ENCODE measurements at regions not wholly inside any gene's neighbourhood (a gene's known extent, or its start where the extent isn't known, plus 50 kb on each side); places are given as distances from the start of the nearest gene placed in this dataset.

DNA sequence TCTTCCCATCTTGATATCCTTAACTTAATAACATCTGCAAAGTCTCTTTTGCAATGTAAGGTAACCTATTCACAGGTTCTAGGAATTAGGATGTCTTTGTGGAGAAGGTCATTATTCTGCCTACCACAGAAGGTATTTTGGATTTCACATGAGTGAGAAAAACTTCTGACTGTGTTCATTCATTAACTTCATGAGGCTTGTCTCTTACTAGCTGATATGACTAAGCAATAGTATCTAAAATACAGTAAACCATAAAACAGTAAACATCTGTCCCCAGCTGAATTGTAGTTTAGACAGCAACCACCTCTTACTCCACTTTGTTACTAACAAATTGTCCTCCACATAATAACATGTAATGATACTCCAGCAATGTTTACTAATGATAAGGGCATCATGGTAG, 198.1 kb downstream of the SEC23A start:
- no peak for DNase-seq (ENCODE audit: low read depth)

DNA sequence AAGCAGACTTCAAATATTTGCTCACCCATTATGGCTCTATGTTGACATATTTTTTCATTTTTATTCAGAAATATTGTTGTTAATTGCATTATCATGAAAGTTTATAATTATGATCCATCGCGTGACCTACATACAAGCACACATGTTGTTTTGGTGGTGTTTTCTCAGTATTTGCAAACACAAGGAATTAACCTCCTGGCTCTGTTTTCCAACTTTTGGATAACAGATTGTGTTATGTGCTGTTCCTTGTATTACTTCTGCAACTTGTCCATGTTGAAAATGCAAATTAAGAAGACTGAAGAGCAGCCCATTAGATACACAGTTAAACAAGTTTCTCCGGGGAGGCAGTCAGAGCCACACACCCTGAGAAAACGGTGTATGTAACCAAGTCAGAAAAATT, 201.2 kb downstream of the SEC23A start:
- no peak for DNase-seq (ENCODE audit: low read depth)

DNA sequence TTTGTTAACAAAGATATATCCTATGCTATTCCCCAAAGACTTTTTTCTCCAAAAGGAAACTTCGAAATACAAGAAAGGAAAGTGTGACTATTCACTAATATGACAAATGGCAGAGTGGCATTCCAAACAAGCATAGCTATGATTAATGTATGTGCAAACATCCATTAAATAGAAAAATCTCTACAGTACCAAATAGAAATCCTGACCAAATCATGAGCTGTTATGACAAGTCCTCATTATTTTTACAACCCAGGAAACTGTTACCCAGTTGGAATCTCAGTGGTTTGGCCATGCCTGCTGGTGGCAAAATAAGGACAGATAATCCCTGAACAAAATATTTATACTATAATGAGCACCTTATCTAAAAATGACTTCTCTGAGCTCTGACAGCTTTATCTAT, 202.1 kb downstream of the SEC23A start:
- DNase-seq (ENCODE audit: low read depth) = peak; percentile 17

DNA sequence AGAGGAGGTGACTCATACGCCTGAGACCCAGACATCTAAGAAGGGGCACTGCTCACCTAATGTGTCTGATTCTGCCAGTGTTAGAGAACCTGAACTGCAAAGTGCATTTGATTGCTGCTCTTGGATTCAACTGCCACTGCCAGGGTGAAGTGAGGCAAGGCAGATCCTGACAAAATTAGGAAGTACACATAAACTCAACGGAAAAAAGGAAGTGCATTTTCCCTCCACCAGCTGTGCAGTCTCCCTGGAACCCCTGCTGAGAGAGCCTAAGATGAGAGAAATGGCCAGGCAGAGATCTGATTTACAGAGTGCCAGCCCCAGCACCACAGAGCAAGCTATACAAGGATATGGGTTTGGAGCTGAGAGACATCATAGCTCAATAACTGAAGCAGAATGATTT, 215.3 kb downstream of the SEC23A start:
- no peak for DNase-seq (ENCODE audit: low read depth)

DNA sequence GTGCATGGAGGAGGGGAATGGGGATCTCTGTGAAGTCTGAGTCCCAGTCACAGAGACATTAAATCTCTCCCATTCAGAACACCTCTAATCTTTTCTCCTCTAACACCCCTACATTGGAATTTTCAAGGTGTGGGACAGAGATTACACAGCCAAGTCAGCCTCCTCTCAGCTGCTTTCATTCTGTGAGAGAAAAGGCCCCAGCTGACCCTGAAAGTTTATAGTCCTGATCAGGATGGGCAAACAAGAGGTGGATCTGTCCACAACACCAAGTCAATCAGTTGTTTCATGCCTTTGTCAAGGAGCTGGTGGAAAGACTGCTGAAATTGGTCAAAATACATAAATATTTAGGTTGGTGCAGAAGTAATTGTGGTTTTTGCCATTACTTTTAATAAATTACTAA, 218.9 kb downstream of the SEC23A start:
- no peak for DNase-seq (ENCODE audit: low read depth)

DNA sequence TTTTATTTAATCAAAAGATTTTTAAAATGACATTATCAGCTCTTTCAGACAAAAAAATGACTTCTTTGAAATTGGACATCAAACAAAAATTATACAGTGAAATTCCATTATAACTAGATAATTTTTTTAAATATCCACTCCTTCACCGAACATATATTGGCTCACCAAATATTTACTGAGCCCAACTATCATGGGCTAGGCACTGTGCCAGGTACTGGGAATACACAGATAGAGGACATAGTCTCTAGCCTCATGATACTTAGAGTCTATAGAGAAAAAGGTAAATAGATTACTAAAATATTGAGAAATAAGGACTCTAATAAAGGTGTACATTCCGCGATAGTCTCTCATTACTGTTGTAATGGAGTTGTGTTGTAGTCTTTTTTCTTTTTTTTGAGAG, 219.9 kb downstream of the SEC23A start:
- no peak for DNase-seq (ENCODE audit: low read depth)

DNA sequence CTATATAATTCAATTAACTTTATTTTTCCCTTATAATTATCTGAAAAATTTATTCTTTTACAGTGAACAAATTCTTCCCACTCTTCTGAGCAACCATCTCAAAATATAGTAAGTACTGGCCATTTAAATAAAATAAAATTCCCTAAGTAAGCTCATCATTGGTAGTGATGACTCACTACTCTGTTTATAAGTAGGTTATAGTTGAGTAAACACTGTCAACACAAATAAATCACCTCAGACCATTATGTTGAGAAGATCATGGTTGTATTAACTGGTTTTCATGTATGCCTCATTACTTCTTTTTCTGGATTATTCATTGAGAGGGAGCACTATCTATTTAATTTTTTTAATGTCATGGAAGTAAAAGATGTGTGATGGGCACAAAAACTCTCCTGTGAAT, 220.5 kb downstream of the SEC23A start:
- DNase-seq (ENCODE audit: low read depth) = no peak

DNA sequence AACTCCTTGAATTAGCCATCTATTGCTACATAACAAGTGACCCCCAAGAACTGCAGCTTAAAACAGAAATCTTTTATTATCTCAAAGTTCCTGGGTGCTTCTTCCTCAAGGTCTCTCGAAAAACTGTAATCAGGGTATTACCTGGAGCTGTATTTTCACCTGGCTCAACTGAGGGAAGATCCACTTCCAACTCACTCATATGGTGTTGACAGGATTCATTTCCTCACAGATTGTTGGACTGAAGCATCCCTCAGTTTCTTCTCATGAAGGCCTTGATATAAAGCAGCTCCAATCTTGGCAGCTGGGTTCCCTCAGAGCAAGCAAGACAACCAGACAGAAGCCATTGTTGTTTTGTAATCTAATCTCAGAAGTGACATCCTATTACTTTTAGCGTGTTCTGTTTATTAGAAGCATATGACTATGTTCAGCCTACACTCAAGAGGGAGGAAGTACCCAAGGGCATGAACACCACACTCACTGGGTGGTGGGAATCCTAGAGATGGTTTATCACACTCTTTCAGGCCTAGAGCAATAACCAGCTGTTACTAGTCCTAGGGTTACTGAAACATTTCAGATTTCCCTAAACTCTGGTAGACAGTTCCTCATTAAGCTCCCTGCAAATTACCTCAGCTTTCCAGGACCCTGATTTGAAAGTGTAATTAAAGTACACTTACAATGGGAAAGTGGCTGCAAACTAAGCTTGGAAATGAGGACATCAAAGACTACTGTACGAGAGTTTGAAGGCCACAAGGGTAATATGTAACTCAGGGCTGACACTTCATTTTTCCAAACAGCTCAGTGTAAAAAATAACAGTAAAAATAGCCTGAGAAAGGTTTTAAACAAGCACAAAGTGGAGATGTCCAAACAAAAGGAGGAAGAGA, 222.2 kb downstream of the SEC23A start:
- DNase-seq (ENCODE audit: low read depth) = no peak

DNA sequence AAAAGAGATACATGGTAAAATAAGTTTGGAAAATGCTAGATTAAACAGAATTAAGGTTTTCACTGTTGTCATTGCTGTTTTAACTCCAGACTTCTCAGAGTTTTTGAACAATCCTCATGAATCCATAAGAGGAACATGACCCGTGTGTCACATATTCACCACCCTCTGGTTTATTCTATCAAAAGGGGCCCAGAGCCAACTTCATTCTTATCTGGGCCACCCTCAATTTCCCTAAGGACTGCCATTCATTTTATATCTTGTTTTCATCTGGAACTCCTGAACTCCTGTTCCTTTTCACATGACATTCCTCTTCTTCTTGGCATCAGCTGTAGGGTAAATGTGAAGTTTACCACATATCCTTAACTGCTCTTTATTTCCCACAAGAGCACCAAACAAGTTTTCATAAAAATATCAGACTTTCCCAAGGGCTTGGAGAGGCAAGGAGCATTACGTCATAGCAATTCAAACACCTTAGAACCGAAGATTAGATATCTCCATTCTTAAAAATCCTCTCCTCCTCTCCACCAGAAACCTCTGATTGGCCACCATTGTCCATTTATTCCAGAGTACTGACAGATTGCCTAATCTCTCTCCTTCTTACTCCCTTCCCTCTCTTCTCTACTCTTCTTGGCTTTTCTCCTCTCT, 225.2 kb downstream of the SEC23A start:
- no peak for DNase-seq (ENCODE audit: low read depth)

DNA sequence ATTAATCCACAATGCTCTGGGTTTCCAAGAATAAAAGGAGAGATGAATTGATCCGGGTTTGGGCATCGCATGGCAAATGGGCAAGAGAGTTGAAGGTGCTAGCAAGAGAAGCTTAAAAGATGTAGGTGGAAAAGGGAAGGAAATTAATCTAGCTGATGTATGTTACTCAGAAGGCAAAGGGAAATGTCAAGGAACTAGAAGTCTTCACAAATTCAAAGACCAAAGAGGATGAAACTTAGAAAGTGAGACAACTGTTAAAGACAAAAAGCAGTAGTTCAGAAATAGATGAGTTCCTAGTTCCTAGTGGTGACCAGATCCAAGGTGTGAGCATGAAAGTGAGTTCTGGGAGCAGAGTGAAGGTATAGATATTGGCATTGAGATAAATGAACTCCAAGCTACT, 228.3 kb downstream of the SEC23A start:
- no peak for DNase-seq (ENCODE audit: low read depth)

DNA sequence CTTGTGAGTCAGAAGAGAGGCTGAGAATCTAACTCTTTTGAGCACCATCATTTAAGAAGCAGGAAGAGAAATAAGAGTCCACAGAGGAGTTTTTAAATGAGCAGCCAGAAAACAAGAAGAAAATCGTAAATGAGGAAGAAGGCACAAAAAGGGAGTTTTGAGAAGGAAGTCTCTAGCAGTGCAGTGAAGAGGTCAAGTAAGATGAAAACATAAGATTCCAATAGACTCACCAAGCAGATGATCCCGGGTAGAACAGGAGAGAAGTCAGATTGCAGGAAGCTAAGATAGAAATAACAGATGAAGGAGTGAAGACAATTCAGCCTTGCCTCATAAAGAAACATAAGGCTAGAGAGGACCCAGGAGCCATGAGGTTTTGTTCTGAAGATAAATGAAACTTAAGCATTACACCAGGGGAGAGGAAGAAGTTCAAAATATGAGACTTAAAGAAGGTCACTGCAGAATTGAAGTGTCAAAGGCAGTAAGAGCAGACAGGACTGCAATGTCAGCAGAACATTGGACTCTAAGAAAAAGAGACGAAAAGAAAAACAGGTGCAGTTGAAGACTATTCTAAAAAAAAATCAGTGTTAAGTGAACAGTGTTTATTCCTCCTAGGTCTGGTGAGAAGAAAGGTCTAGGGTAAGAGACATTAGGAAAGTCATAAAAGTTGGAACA, 229.0 kb downstream of the SEC23A start:
- no peak for DNase-seq (ENCODE audit: low read depth)

DNA sequence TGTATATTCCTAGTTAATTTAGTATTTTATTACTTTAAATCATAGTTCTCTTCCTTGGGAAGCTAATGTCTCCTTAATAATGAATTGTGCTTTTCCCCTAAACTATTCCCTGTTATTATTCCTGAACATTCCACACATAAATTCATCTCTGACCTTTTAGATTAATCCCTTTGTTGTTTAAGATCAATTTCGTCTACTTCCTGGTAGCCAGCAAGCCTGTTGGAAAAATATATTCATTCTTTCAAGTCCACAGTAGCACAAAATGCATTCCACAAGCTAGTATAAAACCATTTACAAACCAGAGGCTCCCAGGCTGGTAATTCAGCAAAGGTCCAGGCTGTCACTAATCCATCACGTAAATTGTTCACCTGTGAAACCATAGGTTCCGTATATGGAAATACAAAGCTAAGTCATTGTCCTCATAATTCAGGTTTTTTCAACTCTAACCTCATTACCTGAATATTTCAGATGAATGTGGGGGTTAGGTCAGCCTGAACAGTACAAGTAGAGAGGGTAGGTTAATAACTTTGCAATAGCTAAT, 232.7 kb downstream of the SEC23A start:
- DNase-seq (ENCODE audit: low read depth) = no peak

DNA sequence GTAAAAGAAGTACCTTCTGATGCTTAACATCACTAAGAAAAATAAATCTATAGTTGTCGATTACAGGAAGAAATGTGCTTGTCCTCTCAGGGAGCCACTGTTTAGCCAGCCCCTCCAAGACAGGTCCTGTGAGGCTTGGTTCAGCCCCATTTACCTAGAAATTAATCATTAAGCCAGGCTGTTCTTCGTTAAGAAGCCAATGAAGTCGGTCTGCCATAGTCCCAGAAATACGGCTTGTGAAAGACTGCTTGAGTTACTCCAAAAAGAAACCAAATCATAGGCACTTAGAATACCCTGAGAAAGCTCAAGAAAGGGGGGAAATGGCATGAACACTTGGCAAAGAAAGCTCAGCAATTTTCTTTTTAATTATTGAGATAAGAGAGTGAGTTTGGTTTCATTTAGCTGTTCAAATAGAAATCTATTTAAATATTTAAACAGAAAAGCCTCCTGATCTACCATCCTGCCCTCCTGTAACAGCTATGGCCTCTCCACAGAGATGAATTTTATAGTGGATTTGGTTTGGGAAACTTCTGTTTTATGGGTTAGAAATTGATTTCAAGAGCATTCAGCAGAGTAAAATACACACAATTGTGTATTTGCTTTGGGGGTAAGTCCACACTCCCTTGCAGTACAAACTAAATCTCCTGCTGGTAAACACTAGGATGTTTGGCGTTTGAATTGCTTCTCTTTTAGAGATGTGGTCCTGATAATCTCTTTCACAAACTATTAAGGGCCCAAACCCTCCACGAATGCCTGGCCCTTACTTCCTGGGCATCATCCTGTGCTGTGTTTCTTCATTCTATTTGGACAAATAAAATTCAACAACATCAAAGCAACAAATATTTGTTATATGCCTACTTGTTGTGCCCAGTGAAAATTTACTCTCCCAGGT, 234.4 kb downstream of the SEC23A start:
- DNase-seq (ENCODE audit: low read depth) = no peak

DNA sequence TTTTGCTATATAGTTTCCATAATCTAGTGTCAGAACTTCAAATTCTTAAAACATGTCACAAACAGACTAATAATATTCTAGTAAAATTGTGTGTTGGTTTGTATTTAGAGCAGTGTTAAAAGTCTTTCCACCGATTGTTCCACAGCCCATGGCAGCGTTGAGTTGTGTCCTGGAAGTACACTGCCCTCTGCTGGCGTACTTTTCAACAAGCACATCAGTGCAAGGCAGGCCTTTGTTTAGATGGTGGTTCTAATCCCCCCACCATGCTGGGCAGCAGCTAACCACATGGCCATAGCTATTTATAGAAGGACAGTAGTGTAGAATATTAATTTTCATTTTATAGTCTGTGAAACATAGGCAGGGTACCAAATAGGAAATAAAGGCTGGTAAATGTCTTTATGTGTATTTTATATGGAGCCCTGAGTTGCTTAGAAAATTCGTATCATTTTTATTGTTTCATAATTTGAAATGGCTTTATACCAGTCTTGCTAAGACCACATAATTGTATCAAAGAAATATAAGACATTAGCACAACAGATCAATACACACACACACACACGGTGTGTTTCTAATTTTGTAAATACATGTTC, 235.4 kb downstream of the SEC23A start:
- peak; percentile 87 for DNase-seq (ENCODE audit: low read depth)

DNA sequence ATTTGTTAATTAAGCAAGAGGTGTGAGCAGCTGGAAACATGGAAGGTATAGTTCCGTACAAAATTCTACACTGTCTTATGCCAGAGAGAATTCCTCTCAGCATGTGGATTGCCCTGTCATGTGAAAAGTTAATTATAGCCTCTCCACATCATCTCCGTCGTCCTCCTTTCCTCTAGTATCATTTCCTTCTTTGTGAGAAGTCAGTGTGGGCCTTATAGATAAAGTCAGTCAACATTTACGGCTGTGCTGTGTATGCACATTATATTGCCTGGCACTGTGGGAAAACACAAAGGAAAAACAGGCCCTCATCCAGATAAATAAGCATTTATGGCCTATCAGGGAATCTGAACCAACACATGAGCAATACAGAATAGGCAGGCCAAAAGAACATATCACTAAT, 236.6 kb downstream of the SEC23A start:
- no peak for DNase-seq (ENCODE audit: low read depth)

DNA sequence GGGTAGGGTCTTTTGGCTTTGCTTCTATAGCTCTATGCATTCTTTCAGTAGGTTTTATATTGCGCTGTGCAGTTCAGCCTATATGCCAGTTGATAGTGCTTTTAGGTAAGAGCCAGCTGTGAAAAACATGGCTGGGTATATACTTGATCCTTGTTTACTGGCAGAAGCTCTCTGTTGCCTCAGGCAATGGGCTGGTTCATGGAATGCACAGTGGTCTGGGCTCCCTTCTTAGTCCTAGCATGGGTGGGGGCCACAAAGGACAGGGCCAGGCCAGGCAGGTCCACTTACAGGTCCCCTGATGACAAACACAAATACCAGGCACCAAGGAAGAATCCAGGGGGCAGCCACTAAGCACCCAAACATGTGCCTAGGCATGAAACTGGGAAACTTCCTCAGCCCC, 240.7 kb downstream of the SEC23A start:
- DNase-seq (ENCODE audit: low read depth) = no peak

DNA sequence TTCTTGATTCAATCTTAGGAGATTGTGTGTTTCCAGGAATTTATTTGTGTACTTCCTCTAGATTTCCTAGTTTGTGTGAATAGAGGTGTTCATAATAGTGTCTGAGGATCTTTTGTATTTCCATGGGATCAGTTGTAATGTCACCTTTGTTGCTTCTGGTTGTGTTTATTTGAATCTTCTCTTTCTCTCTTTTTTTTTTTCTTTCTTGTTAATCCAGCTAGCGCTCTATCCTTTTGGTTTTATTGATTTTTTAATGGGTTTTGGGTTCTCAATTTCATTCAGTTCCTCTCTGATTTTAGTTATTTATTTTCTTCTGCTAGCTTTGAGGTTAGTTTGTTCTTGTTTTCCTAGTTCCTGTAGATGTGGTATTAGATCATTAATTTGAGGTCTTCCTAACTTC, 242.5 kb downstream of the SEC23A start:
- no peak for DNase-seq (ENCODE audit: low read depth)

DNA sequence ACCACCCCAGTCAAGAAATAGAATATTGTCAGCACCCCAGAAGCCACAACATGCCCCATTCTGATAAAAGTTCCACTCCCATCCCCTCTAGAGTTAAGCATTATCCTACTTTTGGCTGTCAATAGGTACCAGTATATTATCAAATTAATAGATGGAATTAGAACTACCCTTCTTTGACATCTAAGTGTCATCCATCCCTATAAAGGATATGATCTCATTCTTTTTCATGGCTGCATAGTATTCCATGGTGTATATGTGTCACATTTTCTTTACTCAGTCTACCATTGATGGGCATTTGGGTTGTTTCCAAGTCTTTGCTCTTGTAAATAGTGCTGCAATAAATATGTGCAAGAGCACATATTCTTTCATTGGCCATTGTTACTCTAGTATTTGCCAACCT, 246.2 kb downstream of the SEC23A start:
- no peak for DNase-seq (ENCODE audit: low read depth)

DNA sequence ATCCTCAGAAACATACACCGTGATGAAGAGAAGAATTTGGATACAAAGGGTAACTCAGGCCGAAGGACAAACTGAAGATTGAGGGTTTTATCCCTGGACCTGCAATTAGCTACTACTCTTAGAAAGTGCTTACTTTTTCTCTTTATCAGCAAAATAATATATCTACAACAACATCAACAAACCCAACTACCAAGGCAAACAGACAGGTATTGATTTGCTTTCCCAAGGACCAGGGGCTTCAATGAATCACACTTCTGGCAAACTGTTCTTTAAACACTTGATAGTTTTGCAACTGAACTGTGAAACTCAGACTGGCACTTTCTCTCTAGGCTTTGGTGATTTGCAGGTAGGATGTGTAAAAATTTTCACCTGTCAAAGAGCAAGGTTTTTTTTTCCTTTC, 247.5 kb downstream of the SEC23A start:
- no peak for DNase-seq (ENCODE audit: low read depth)

DNA sequence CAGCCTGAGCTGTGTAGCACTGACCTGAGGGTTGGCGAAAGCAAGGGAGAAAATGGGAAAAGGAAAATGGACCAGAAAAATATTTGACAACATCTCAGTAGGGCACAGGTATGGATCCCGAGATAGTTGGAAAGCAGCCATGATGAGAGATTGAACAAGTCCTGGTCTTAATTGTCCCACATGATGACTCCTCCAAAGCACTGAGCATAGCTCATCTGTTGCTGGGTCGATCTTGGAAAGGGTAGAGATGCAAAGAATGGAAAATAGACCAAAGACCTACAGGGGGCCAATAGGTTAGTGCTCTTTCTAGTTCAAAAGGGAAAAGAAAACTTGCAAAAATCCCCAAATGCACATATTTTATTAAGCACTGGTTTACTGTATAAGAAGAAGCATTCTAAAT, 251.9 kb downstream of the SEC23A start:
- DNase-seq (ENCODE audit: low read depth) = no peak

DNA sequence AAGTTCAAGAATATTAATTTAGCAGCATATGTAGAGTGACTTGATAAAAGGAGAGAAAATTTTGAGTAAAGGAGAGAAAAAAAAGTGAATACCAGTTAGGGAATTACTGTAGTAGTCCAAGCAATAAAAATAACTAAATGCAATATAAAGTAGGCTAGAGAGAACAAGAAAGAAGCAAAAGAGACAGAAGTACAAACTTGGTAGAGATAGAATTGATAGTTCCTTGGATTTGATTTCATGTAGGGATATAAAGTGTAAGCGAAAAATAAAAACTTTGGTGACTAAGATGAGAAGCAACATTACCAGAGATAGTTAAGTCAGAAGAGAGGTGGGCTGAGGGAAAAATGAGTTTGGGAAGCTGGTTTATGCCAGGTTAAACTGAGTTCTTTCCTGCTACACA, 252.4 kb downstream of the SEC23A start:
- no peak for DNase-seq (ENCODE audit: low read depth)

Measured in myocyte (in vitro differentiated cells).